ENCODE measurements at regions not wholly inside any gene's neighbourhood (a gene's known extent, or its start where the extent isn't known, plus 50 kb on each side); places are given as distances from the start of the nearest gene placed in this dataset.

GRCh38 chr20:55790178-55790577, 215.1 kb downstream of the CBLN4 start:
- H3K4me3 ChIP-seq, result no peak overlapping the region
- intact Hi-C loops (cut with DNase I), result no loop called here
- no peaks in the 10 kb centered on the region for H3K27me3 ChIP-seq
- no peak overlapping the region for H3K27ac ChIP-seq
- DNase-seq (ENCODE audit: extremely low spot score in 2 of 2), result no peak
- H3K36me3 ChIP-seq, result no peaks in the 10 kb centered on the region
- no peak for TF ChIP-seq POLR2AphosphoS5 (IDR thresholded peaks at IDR 0.05; ENCODE audit: insufficient read depth in 1 of 2, low read depth in 1 of 2)
- no peak for TF ChIP-seq POLR2A (IDR thresholded peaks at IDR 0.05)
- TF ChIP-seq CTCF (IDR thresholded peaks at IDR 0.05), result no peak
- H3K4me1 ChIP-seq, result no peaks in the 10 kb centered on the region
- H3K9me3 ChIP-seq, result no peaks in the 10 kb centered on the region

- Histone ChIP-seq H3K36me3 (no peaks in the 10 kb centered on the region), H3K4me3 (no peak overlapping the region), H3K27me3 (no peaks in the 10 kb centered on the region), H3K27ac (no peak overlapping the region), H3K9me3 (no peaks in the 10 kb centered on the region), H3K4me1 (no peaks in the 10 kb centered on the region)
- TF ChIP-seq CTCF (IDR thresholded peaks at IDR 0.05), result no peak
- no peak for TF ChIP-seq POLR2AphosphoS5 (IDR thresholded peaks at IDR 0.05; ENCODE audit: insufficient read depth in 1 of 2, low read depth in 1 of 2)
- no peak for TF ChIP-seq POLR2A (IDR thresholded peaks at IDR 0.05)
- DNase-seq (ENCODE audit: extremely low spot score in 2 of 2), result no peak
- intact Hi-C loops (cut with DNase I), result no loop called here
These were observed 221.3 kb downstream of the CBLN4 start for GRCh38 chr20:55784036-55784435.

GRCh38 chr20:55783381-55783780, 221.9 kb downstream of the CBLN4 start:
- Histone ChIP-seq H3K27ac (no peak overlapping the region), H3K9me3 (no peaks in the 10 kb centered on the region), H3K36me3 (no peaks in the 10 kb centered on the region), H3K27me3 (no peaks in the 10 kb centered on the region), H3K4me3 (no peak overlapping the region), H3K4me1 (no peaks in the 10 kb centered on the region)
- DNase-seq (ENCODE audit: extremely low spot score in 2 of 2), result no peak
- TF ChIP-seq POLR2A (IDR thresholded peaks at IDR 0.05) (no peak), POLR2AphosphoS5 (IDR thresholded peaks at IDR 0.05; ENCODE audit: insufficient read depth in 1 of 2, low read depth in 1 of 2) (no peak), CTCF (IDR thresholded peaks at IDR 0.05) (no peak)
- intact Hi-C loops (cut with DNase I), result no loop called here

GRCh38 chr20:55782912-55783253, 222.4 kb downstream of the CBLN4 start:
- DNase-seq (ENCODE audit: extremely low spot score in 2 of 2), result no peak
- intact Hi-C loops (cut with DNase I), result no loop called here
- Histone ChIP-seq H3K36me3 (no peaks in the 10 kb centered on the region), H3K4me3 (no peak overlapping the region), H3K9me3 (no peaks in the 10 kb centered on the region), H3K27me3 (no peaks in the 10 kb centered on the region), H3K4me1 (no peaks in the 10 kb centered on the region), H3K27ac (no peak overlapping the region)
- TF ChIP-seq CTCF (IDR thresholded peaks at IDR 0.05), result no peak
- TF ChIP-seq POLR2A (IDR thresholded peaks at IDR 0.05), result no peak
- TF ChIP-seq POLR2AphosphoS5 (IDR thresholded peaks at IDR 0.05; ENCODE audit: insufficient read depth in 1 of 2, low read depth in 1 of 2), result no peak

- intact Hi-C loops (cut with DNase I), result no loop called here
- Histone ChIP-seq H3K36me3 (no peaks in the 10 kb centered on the region), H3K4me3 (no peak overlapping the region), H3K27me3 (no peaks in the 10 kb centered on the region), H3K27ac (no peak overlapping the region), H3K4me1 (no peaks in the 10 kb centered on the region), H3K9me3 (no peaks in the 10 kb centered on the region)
- DNase-seq (ENCODE audit: extremely low spot score in 2 of 2), result no peak
- TF ChIP-seq POLR2AphosphoS5 (IDR thresholded peaks at IDR 0.05; ENCODE audit: insufficient read depth in 1 of 2, low read depth in 1 of 2) (no peak), POLR2A (IDR thresholded peaks at IDR 0.05) (no peak), CTCF (IDR thresholded peaks at IDR 0.05) (no peak)
These were observed 223.0 kb downstream of the CBLN4 start for GRCh38 chr20:55782224-55782911.

Data from vagina (tissue), 2 donors.